Progenitor cell of endocrine pancreas (in vitro differentiated cells): ENCODE measurements at regions not wholly inside any gene's neighbourhood (a gene's known extent, or its start where the extent isn't known, plus 50 kb on each side); places are given as distances from the start of the nearest gene placed in this dataset.

Source experiments
- DNase-seq: peaks from one replicate; pipeline ENCODE4 v3.0.0; 2021; ENCODE audit warnings: low spot score; ENCODE audit not compliant: unreplicated experiment
- H3K27ac Mint-ChIP-seq: 2 replicates; pipeline ENCODE4 v1.8.0; 2021; ENCODE audit warnings: mild to moderate bottlenecking, moderate library complexity, mixed read lengths
- H3K27me3 Mint-ChIP-seq: 2 replicates; pipeline ENCODE4 v1.8.0; 2021; ENCODE audit warnings: mixed read lengths
- H3K36me3 Mint-ChIP-seq: 2 replicates; pipeline ENCODE4 v1.8.0; 2022; ENCODE audit warnings: mixed read lengths; ENCODE audit not compliant: insufficient read depth
- H3K4me1 Mint-ChIP-seq: 2 replicates; pipeline ENCODE4 v1.8.0; 2021; ENCODE audit warnings: low read depth, mixed read lengths
- H3K4me3 Mint-ChIP-seq: 2 replicates; pipeline ENCODE4 v1.8.0; 2021; ENCODE audit warnings: low read depth, mild to moderate bottlenecking, moderate library complexity, mixed read lengths
- H3K9me3 Mint-ChIP-seq: 2 replicates; pipeline ENCODE4 v1.8.0; 2021; ENCODE audit warnings: low read depth, mixed read lengths
- TF ChIP-seq, protein P1 (sequence below): fragments of 200-600 bp; sonication (generic); IDR thresholded peaks from one replicate; pipeline ENCODE4 v1.5.0; 2021; ENCODE audit warnings: antibody characterized with exemption, mild to moderate bottlenecking; ENCODE audit not compliant: unreplicated experiment

DNA sequence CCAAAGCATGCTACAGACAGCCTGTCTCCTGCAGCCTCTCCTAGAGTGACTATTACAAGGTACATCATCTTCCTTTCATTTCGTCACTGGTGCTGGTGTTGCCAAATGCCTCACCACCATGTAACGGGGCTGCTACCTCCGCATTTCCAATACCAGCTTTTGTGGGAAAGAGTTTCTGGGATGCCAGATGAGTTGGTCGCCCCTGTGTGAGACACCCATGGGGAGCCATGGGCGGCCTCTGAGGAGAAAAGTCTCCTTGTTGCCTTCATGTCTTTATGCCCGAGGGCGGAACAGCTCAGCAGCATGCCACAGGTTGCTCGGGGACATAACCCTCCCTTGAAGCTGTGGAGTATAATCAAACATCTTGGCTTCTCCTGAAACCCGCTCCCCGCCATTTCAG is 169.6 kb downstream of the THBS2 start:
- Mint-ChIP-seq H3K9me3 (peaks cover 11% of the 10 kb centered on the region), H3K4me3 (no peak overlapping the region), H3K4me1 (peaks cover 3% of the 10 kb centered on the region), H3K27ac (no peak overlapping the region), H3K27me3 (peaks cover 15% of the 10 kb centered on the region), H3K36me3 (peaks cover 2% of the 10 kb centered on the region)
- TF ChIP-seq, protein P1, sequence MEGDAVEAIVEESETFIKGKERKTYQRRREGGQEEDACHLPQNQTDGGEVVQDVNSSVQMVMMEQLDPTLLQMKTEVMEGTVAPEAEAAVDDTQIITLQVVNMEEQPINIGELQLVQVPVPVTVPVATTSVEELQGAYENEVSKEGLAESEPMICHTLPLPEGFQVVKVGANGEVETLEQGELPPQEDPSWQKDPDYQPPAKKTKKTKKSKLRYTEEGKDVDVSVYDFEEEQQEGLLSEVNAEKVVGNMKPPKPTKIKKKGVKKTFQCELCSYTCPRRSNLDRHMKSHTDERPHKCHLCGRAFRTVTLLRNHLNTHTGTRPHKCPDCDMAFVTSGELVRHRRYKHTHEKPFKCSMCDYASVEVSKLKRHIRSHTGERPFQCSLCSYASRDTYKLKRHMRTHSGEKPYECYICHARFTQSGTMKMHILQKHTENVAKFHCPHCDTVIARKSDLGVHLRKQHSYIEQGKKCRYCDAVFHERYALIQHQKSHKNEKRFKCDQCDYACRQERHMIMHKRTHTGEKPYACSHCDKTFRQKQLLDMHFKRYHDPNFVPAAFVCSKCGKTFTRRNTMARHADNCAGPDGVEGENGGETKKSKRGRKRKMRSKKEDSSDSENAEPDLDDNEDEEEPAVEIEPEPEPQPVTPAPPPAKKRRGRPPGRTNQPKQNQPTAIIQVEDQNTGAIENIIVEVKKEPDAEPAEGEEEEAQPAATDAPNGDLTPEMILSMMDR, result no peak
- no peak for DNase-seq

DNA sequence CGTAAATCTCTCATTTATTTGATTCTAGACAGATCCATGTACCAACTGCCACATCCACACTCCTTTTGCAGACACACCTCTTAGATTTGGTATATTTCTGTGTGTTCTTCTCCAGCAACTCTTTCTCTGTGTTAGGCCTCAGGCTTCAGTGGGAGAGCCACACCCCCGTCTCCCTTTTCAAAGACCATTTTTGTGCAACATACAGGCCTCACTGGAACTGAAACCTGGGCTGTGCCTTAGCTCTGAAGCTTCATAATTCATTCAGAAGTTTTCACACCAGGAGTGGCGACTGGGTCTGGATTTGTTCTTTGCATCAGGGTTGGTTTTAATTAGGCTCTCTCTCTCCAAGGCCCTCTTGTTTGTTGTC is 170.2 kb downstream of the THBS2 start:
- TF ChIP-seq, protein P1, result no peak
- no peak overlapping the region for H3K27ac Mint-ChIP-seq
- H3K36me3 Mint-ChIP-seq, result no peaks in the 10 kb centered on the region
- peaks cover 15% of the 10 kb centered on the region for H3K27me3 Mint-ChIP-seq
- peaks cover 3% of the 10 kb centered on the region for H3K4me1 Mint-ChIP-seq
- no peak for DNase-seq
- H3K4me3 Mint-ChIP-seq, result no peak overlapping the region
- peaks cover 8% of the 10 kb centered on the region for H3K9me3 Mint-ChIP-seq

DNA sequence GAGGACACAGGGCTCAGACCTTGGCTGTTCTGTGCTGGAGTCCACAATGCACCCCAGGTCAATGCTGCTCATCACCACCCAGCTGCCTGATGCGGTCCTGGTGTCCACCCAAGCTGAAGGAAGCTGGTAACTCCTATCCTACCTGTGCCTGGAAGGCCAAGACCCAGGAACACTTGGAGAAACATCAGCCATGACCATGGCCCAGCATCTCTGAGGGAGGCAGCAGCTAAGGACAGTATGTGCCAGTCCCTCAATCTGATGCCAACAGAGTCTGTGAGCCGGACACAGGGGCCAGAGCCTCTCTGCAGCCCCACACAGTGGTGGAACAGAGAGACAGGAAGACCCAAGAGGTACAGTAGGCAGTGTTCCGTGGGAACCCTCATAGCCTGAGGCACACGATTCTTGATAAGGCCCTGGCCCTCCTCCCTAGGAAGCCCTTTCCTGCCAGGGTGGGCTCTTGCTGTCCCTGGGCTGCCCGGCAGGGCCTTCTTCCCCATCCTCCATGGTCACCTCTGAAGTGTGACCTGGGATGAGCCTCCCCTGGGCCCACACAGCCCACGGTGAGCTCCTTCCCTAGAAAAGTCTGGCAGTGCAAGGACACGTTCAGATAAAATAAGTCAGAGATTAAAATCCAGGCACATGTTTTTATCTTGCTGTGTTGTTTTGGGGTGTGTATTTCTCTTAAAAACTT is 170.7 kb downstream of the THBS2 start:
- Mint-ChIP-seq H3K4me1 (peaks cover 3% of the 10 kb centered on the region), H3K27ac (no peak overlapping the region), H3K9me3 (peaks cover 8% of the 10 kb centered on the region), H3K36me3 (no peaks in the 10 kb centered on the region), H3K27me3 (peaks cover 15% of the 10 kb centered on the region), H3K4me3 (no peak overlapping the region)
- TF ChIP-seq, protein P1, result no peak
- DNase-seq, result no peak

DNA sequence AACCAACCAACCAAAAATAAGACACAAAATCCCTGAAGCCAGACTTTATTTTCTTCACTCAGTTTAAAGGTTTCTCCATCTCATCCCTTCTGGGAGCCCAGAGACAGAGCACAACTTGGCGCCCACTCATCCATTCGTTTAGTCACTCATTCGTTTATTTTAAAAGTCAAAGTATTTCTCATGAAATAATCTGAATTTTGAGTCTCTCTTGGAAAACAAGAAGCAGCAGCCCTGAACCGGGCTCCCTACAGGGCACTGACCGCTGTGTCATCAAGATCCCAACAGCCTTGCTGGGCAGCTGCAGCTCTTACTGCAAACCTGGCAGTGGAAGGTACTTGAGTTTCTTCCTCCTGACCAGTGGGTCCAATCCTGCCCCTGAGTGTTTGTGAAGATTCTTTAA is 171.6 kb downstream of the THBS2 start:
- Mint-ChIP-seq H3K27me3 (peaks cover 19% of the 10 kb centered on the region), H3K36me3 (no peaks in the 10 kb centered on the region), H3K4me3 (no peak overlapping the region), H3K27ac (no peak overlapping the region), H3K9me3 (peaks cover 8% of the 10 kb centered on the region), H3K4me1 (peaks cover 3% of the 10 kb centered on the region)
- TF ChIP-seq, protein P1, result no peak
- DNase-seq, result no peak

DNA sequence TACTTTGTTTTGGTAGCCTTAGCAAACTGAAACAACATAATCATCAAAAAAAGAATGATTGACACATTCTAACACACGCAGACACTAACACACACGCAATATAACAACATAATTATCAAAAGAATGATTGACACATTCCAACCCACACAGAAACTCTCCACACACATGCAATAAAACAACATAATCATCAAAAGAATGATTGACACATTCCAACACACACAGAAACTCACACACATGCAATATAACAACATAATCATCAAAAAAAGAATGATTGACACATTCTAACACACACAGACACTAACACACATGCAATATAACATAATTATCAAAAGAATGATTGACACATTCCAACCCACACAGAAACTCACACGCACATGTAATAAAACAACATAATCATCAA is 172.4 kb downstream of the THBS2 start:
- no peak overlapping the region for H3K27ac Mint-ChIP-seq
- peaks cover 8% of the 10 kb centered on the region for H3K9me3 Mint-ChIP-seq
- H3K36me3 Mint-ChIP-seq, result no peaks in the 10 kb centered on the region
- peaks cover 3% of the 10 kb centered on the region for H3K4me1 Mint-ChIP-seq
- DNase-seq, result no peak
- no peak overlapping the region for H3K4me3 Mint-ChIP-seq
- H3K27me3 Mint-ChIP-seq, result peaks cover 25% of the 10 kb centered on the region
- TF ChIP-seq, protein P1, result no peak
